IMR-90 (cell line): ENCODE measurements at regions not wholly inside any gene's neighbourhood (a gene's known extent, or its start where the extent isn't known, plus 50 kb on each side); places are given as distances from the start of the nearest gene placed in this dataset.

Experiments used
- ATAC-seq: fragments of 200-7000 bp; cut with Tn5 transposase; 2 replicates; pipeline ENCODE4 v1.9.1; 2020; ENCODE audit warnings: low read depth, mild to moderate bottlenecking, moderate library complexity
- BruUV-seq: library from RNA; stranded (reverse); fragments of 400-500 nt; replicated peaks from 2 replicates; lab custom pipeline; 2021; lab: Mats Ljungman, UMichigan
- CTCF ChIA-PET: fragments of 300-600 bp; formaldehyde crosslinking; extraction: SDS; loops from one replicate; lab custom pipeline; 2021; ENCODE audit warnings: antibody characterized with exemption; lab: Yijun Ruan, JAX
- POLR2A ChIA-PET: fragments of 300-600 bp; sonication (Branson Sonifier 250); formaldehyde crosslinking; loops from one replicate; lab custom pipeline; 2022; ENCODE audit warnings: antibody characterized with exemption; ENCODE audit not compliant: unreplicated experiment; lab: Charles Lee
- DNase-seq: peaks from one replicate; pipeline ENCODE4 v3.0.0; 2013
- H2AFZ ChIP-seq: replicated peaks from 2 replicates; pipeline ENCODE3; 2013; ENCODE audit warnings: low read length, mild to moderate bottlenecking; ENCODE audit not compliant: poor library complexity
- H2AK5ac ChIP-seq: 2 replicates; pipeline ENCODE4 v1.6.1; 2013; ENCODE audit warnings: low read depth, low read length, inconsistent platforms
- H2AK9ac ChIP-seq: replicated peaks from 2 replicates; pipeline ENCODE3; 2013; ENCODE audit warnings: mild to moderate bottlenecking, low read depth, low read length, moderate library complexity; ENCODE audit not compliant: poor library complexity
- H2BK120ac ChIP-seq: 2 replicates; pipeline ENCODE4 v1.6.1; 2013; ENCODE audit warnings: low read depth, low read length, inconsistent platforms
- H2BK15ac ChIP-seq: 3 replicates; pipeline ENCODE4 v1.6.1; 2013; ENCODE audit warnings: low read depth, low read length, inconsistent platforms
- H2BK20ac ChIP-seq: 2 replicates; pipeline ENCODE4 v1.6.1; 2013; ENCODE audit warnings: low read depth, mild to moderate bottlenecking, inconsistent platforms, low read length, moderate library complexity
- H2BK5ac ChIP-seq: 2 replicates; pipeline ENCODE4 v1.6.1; 2013; ENCODE audit warnings: mild to moderate bottlenecking, low read depth, low read length, inconsistent platforms; ENCODE audit not compliant: poor library complexity, severe bottlenecking
- H3K14ac ChIP-seq: replicated peaks from 2 replicates; pipeline ENCODE4 v1.6.1; 2013; ENCODE audit warnings: low read depth, low read length, inconsistent platforms
- H3K18ac ChIP-seq: 2 replicates; pipeline ENCODE4 v1.6.1; 2013; ENCODE audit warnings: low read depth, low read length, control low read depth
- H3K23ac ChIP-seq: 2 replicates; pipeline ENCODE4 v1.6.1; 2013; ENCODE audit warnings: low read depth, low read length, inconsistent platforms
- H3K27ac ChIP-seq: 2 replicates; pipeline ENCODE4 v1.5.1; 2013; ENCODE audit warnings: mild to moderate bottlenecking, control low read depth, low read length; ENCODE audit not compliant: insufficient read depth
- H3K27me3 ChIP-seq: 2 replicates; pipeline ENCODE4 v1.6.1; 2013; ENCODE audit warnings: low read length; ENCODE audit not compliant: control insufficient read depth, insufficient read depth
- H3K36me3 ChIP-seq: 2 replicates; pipeline ENCODE4 v1.6.1; 2013; ENCODE audit warnings: low read length, mixed read lengths; ENCODE audit not compliant: control insufficient read depth, insufficient read depth
- H3K4ac ChIP-seq: 2 replicates; pipeline ENCODE4 v1.6.1; 2013; ENCODE audit warnings: low read depth, low read length, inconsistent platforms
- H3K4me1 ChIP-seq: 2 replicates; pipeline ENCODE4 v1.6.1; 2013; ENCODE audit warnings: low read length, mixed read lengths; ENCODE audit not compliant: control insufficient read depth, insufficient read depth
- H3K4me2 ChIP-seq: 2 replicates; pipeline ENCODE4 v1.6.1; 2013; ENCODE audit warnings: low read depth, mild to moderate bottlenecking, control low read depth, low read length, moderate library complexity
- H3K4me3 ChIP-seq: 2 replicates; pipeline ENCODE4 v1.5.1; 2013; ENCODE audit warnings: low read depth, mild to moderate bottlenecking, control low read depth, low read length, moderate library complexity; ENCODE audit not compliant: insufficient read depth
- H3K56ac ChIP-seq: 2 replicates; pipeline ENCODE4 v1.6.1; 2013; ENCODE audit warnings: low read length, inconsistent platforms; ENCODE audit not compliant: insufficient read depth; ENCODE audit errors: extremely low read depth
- H3K79me1 ChIP-seq, 2 experiments: 2 replicates each; pipeline ENCODE4 v1.6.1; 2013; ENCODE audit warnings: low read length in 2 of 2, inconsistent platforms in 1 of 2, low read depth in 1 of 2
- H3K9ac ChIP-seq: 2 replicates; pipeline ENCODE4 v1.6.1; 2013; ENCODE audit warnings: low read depth, low read length, control low read depth
- H3K9me1 ChIP-seq: 2 replicates; pipeline ENCODE4 v1.6.1; 2013; ENCODE audit warnings: low read length, inconsistent platforms; ENCODE audit not compliant: insufficient read depth
- H3K9me3 ChIP-seq: 2 replicates; pipeline ENCODE4 v1.6.1; 2013; ENCODE audit warnings: low read length; ENCODE audit not compliant: control insufficient read depth, insufficient read depth
- H4K20me1 ChIP-seq: 2 replicates; pipeline ENCODE4 v1.6.1; 2013; ENCODE audit warnings: low read length, inconsistent platforms; ENCODE audit not compliant: insufficient read depth
- H4K5ac ChIP-seq: 2 replicates; pipeline ENCODE4 v1.6.1; 2013; ENCODE audit warnings: mild to moderate bottlenecking, low read depth, low read length, control low read depth
- H4K8ac ChIP-seq, 2 experiments: 2 replicates each; pipeline ENCODE4 v1.6.1; 2013; ENCODE audit warnings: low read depth in 2 of 2, low read length in 2 of 2, control low read depth in 1 of 2, inconsistent platforms in 1 of 2
- H4K91ac ChIP-seq: 2 replicates; pipeline ENCODE4 v1.6.1; 2013; ENCODE audit warnings: low read depth, low read length, inconsistent platforms; ENCODE audit not compliant: insufficient read depth
- CEBPB ChIP-seq: IDR thresholded peaks from 2 replicates; pipeline ENCODE4 v1.6.1; 2012; ENCODE audit warnings: low read depth, low read length, improper control_type of control experiment
- ELK1 ChIP-seq: fragments of 150-350 bp; IDR thresholded peaks from 2 replicates; pipeline ENCODE4 v1.6.1; 2016; ENCODE audit warnings: low read depth, mild to moderate bottlenecking, low read length, moderate library complexity, borderline replicate concordance
- FOS ChIP-seq: fragments of 150-350 bp; IDR thresholded peaks from 2 replicates; pipeline ENCODE4 v1.6.1; 2016; ENCODE audit warnings: low read depth, low read length
- MAFK ChIP-seq: IDR thresholded peaks from 2 replicates; pipeline ENCODE4 v1.6.1; 2012; ENCODE audit warnings: low read depth, low read length, improper control_type of control experiment
- NFE2L2 ChIP-seq: fragments of 150-350 bp; IDR thresholded peaks from 2 replicates; pipeline ENCODE4 v1.6.1; 2016; ENCODE audit warnings: low read depth, mild to moderate bottlenecking, low read length
- POLR2A ChIP-seq: IDR thresholded peaks from 2 replicates; pipeline ENCODE4 v1.6.1; 2012; ENCODE audit warnings: mild to moderate bottlenecking, low read depth, low read length
- RCOR1 ChIP-seq: IDR thresholded peaks from 2 replicates; pipeline ENCODE4 v1.6.1; 2012; ENCODE audit warnings: mild to moderate bottlenecking, low read length, improper control_type of control experiment; ENCODE audit not compliant: insufficient replicate concordance
- SMC3 ChIP-seq: fragments of 150-350 bp; IDR thresholded peaks from 2 replicates; pipeline ENCODE4 v1.6.1; 2016; ENCODE audit warnings: low read depth, mild to moderate bottlenecking, antibody characterized with exemption, low read length, moderate library complexity
- WGBS, 2 experiments: methylation state at CpG; one replicate each; pipeline versions ENCODE4 v1.1.5 to v1.1.7; 2013; ENCODE audit warnings: missing lambda C conversion rate in 2 of 2; ENCODE audit not compliant: insufficient read length in 1 of 2; ENCODE audit errors: extremely low coverage in 2 of 2; 5-methylcytosine and 5-hydroxymethylcytosine counted together
- dilution Hi-C: fragments of 300-500 bp; cut with HindIII; formaldehyde crosslinking; loops from one replicate; pipeline ENCODE4 v1.14.3; 2018; ENCODE audit warnings: low sequenced_read_pairs; ENCODE audit not compliant: unreplicated experiment
- in situ Hi-C: fragments of 300-500 bp; cut with MboI; formaldehyde crosslinking; loops from 3 replicates; pipeline ENCODE4 v1.14.3; 2019; ENCODE audit warnings: low sequenced_read_pairs, inconsistent platforms, mixed read lengths
- intact Hi-C: fragments of 100-400 bp; cut with micrococcal nuclease; formaldehyde crosslinking; loops from 2 replicates; pipeline ENCODE4 v1.10.0; 2022

GRCh38 chr3:110569073-110569472 lies 502.5 kb upstream of the NECTIN3 start:
- ChIA-PET POLR2A (no interaction called here), CTCF (no interaction called here)
- H3K9me3 ChIP-seq = no peaks in the 10 kb centered on the region
- no peak for ATAC-seq
- H3K4ac ChIP-seq = peak overlapping the region; percentile 55; the same call in 1 of the 2 replicates
- in situ Hi-C loops = no loop called here
- H4K8ac ChIP-seq = no peak overlapping the region; a peak in 1 of 4 replicates
- no peak overlapping the region for H3K9ac ChIP-seq
- H3K23ac ChIP-seq = no peak overlapping the region
- H2BK120ac ChIP-seq = no peak overlapping the region
- no peak overlapping the region for H2BK15ac ChIP-seq
- BruUV-seq = no TSS peak
- H3K79me1 ChIP-seq = no peaks in the 10 kb centered on the region
- H3K27me3 ChIP-seq = no peaks in the 10 kb centered on the region
- H3K9me1 ChIP-seq = no peaks in the 10 kb centered on the region
- peak overlapping the region; percentile 81 for H2BK5ac ChIP-seq
- no peak overlapping the region; the same call in 1 of the 2 replicates for H4K5ac ChIP-seq
- H3K36me3 ChIP-seq = no peaks in the 10 kb centered on the region
- no peak overlapping the region for H3K4me3 ChIP-seq
- no peak overlapping the region for H3K4me2 ChIP-seq
- no peak for DNase-seq
- no peak overlapping the region for H3K56ac ChIP-seq
- no peak overlapping the region for H3K14ac ChIP-seq
- no peak overlapping the region for H2AK5ac ChIP-seq
- intact Hi-C loops = loop anchor here (5.0 kb wide), 1 partner anchor 37 kb away; no protein-coding TSS in a partner anchor
- TF ChIP-seq SMC3 (no peak), ELK1 (no peak), NFE2L2 (no peak), MAFK (no peak), FOS (no peak), CEBPB (no peak), POLR2A (no peak), RCOR1 (no peak)
- no peak overlapping the region for H3K27ac ChIP-seq
- peaks cover 6% of the 10 kb centered on the region; the same call in 1 of the 2 replicates for H3K4me1 ChIP-seq
- no CpG with 5 or more reads among the region's 2 CpGs for WGBS, 2 experiments
- H4K20me1 ChIP-seq = no peaks in the 10 kb centered on the region
- H3K18ac ChIP-seq = peak overlapping the region; percentile 49; the same call in 1 of the 2 replicates
- no peak overlapping the region for H2BK20ac ChIP-seq
- H4K91ac ChIP-seq = peak overlapping the region; percentile 61; the same call in 1 of the 2 replicates
- dilution Hi-C loops = no loop called here
- no peak overlapping the region for H2AFZ ChIP-seq
- H2AK9ac ChIP-seq = no peak overlapping the region
